Epithelial cell of proximal tubule (primary cell): ENCODE measurements at regions not wholly inside any gene's neighbourhood (a gene's known extent, or its start where the extent isn't known, plus 50 kb on each side); places are given as distances from the start of the nearest gene placed in this dataset.

Source experiments
- DNase-seq: peaks from one replicate; pipeline ENCODE4 v3.0.0-alpha.2; 2011; ENCODE audit warnings: low read depth
- H3K4me3 ChIP-seq: 2 replicates; pipeline ENCODE4 v1.5.1; 2011; ENCODE audit warnings: low read depth, mild to moderate bottlenecking, low read length
- CTCF ChIP-seq: conservative IDR thresholded peaks from 2 replicates; pipeline ENCODE4 v1.5.1; 2012; ENCODE audit warnings: low read depth, mild to moderate bottlenecking, low read length

GRCh38 chr4:62407534-62407933 lies 1207.4 kb downstream of the ADGRL3 start:
- H3K4me3 ChIP-seq: no peak overlapping the region
- no peak for TF ChIP-seq CTCF
- DNase-seq: no peak

- DNase-seq: no peak
- TF ChIP-seq CTCF: no peak
- H3K4me3 ChIP-seq: no peak overlapping the region
These were observed 1202.1 kb downstream of the ADGRL3 start for GRCh38 chr4:62402088-62402806.

GRCh38 chr4:62399242-62399641 lies 1199.1 kb downstream of the ADGRL3 start:
- no peak overlapping the region for H3K4me3 ChIP-seq
- TF ChIP-seq CTCF: no peak
- DNase-seq: no peak

DNA sequence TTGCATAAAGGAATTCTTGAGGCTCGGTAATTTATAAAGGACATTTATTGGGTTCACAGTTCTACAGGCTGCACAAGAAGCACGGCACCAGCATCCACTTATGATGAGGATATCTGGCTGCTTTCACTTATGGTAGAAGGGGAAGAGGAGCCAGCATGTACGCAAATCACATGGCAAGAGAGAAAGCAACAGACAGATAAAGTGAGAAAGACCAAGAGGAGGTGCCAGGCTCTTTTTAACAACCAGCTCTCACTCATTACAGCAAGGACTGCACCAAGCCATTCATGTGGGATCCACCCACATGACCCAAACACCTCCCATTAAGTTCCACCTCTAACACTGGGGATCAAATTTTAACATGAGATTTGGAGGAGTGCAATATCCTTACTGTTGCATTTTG lies 1198.2 kb downstream of the ADGRL3 start:
- no peak overlapping the region for H3K4me3 ChIP-seq
- no peak for DNase-seq
- no peak for TF ChIP-seq CTCF

- no peak overlapping the region for H3K4me3 ChIP-seq
- no peak for DNase-seq
- TF ChIP-seq CTCF: no peak
These were observed 1194.6 kb downstream of the ADGRL3 start for GRCh38 chr4:62394766-62395165.

DNA sequence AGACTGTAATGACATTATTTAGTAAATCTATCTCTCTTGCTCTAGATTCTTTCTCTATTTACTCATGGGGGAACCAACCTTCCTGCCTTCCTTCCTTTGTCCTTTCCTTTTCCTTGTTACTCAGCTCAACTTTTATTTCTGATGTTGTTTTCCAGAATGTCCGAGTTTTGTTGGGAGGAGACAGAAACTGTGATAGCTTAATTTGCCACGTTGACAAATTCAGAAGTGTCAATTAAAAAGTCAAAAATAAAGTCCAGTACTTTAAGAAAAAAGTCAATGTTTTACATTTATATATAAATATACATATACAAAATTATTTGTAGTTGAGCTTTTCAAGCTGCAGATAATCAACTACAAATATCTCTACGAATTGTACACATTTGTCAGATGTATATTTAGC lies 1187.7 kb downstream of the ADGRL3 start:
- no peak for DNase-seq
- no peak for TF ChIP-seq CTCF
- H3K4me3 ChIP-seq: no peak overlapping the region

DNA sequence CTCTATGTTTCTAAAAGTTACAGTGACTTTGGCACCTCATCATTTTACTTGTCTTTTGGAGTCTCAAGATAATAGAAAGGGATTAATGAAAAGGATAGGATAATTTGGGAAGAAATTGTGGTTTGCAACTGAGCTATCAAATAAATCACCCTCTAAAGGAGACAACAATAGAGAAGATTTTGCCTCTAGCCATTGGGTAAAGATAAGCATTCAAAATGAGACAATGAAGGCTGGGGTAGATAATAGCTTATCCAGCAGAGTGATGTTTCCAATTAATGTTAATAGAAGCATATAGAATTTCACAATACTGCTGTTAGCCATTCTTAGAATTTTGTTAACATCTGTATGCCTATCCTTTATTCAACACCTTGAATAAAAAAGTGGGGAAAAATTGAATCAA lies 1177.6 kb downstream of the ADGRL3 start:
- no peak overlapping the region for H3K4me3 ChIP-seq
- no peak for TF ChIP-seq CTCF

More for the DNA sequence above, 1177.6 kb downstream of the ADGRL3 start:
- no peak for DNase-seq
